ENCODE measurements at regions not wholly inside any gene's neighbourhood (a gene's known extent, or its start where the extent isn't known, plus 50 kb on each side); places are given as distances from the start of the nearest gene placed in this dataset.

DNA sequence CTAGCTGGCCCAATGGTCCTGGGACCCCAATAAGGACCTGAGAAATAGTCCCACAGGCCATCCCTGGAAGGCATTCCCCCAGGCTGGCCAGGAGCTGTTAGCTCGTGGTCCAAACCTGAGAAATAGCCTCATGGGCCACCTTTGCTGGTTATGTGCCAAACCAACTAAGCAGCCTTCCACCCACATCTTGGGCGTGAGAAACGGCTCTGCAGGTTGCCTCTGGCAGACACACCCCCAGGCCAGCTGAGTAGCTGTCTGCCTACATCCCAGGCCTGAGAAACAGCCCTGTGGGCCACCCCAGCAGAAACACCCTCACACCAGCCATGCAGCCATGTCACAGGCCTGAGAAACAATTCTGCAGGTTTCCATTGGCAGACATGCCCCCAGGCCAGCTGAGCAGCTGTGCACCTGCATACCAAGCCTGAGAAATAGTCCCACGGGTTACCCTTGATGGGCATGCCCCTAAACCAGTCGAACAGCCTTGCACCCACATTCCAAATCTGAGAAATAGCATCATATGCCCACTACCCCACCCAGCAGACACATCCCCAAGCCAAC lies 567.8 kb upstream of the ID4 start (continued):
- TF ChIP-seq CBX8 (IDR thresholded peaks at IDR 0.05; ENCODE audit: borderline replicate concordance, low read depth, low read length), result no peak
- TF ChIP-seq ASH2L (IDR thresholded peaks at IDR 0.05; ENCODE audit: low read length), result no peak
- TF ChIP-seq SAP30 (IDR thresholded peaks at IDR 0.05; ENCODE audit: insufficient read depth, insufficient replicate concordance, low read length), result no peak
- no peak for TF ChIP-seq EZH2 (IDR thresholded peaks at IDR 0.05; ENCODE audit: low read depth, low read length, severe bottlenecking)
- TF ChIP-seq SIRT6 (IDR thresholded peaks at IDR 0.05; ENCODE audit: low read length), result no peak
- TF ChIP-seq SP4 (IDR thresholded peaks at IDR 0.05; ENCODE audit: low read length), result no peak
- no peak for TF ChIP-seq EP300 (IDR thresholded peaks at IDR 0.05; ENCODE audit: borderline replicate concordance in 1 of 2, low read depth in 2 of 2, low read length in 2 of 2)
- TF ChIP-seq USF2 (IDR thresholded peaks at IDR 0.05; ENCODE audit: low read length), result no peak

All from H1 (cell line).